Liver (tissue), 3 donors: ENCODE measurements at regions not wholly inside any gene's neighbourhood (a gene's known extent, or its start where the extent isn't known, plus 50 kb on each side); places are given as distances from the start of the nearest gene placed in this dataset.

ENCODE experiments used
- CTCF ChIP-seq: fragments of 150-350 bp; IDR thresholded peaks from 2 replicates; pipeline ENCODE4 v1.5.1; 2017; ENCODE audit warnings: improper control_type of control experiment, low read depth, low read length; ENCODE audit not compliant: missing input control
- HNF4A ChIP-seq, 2 donors: conservative IDR thresholded peaks; 2 replicates each; pipeline ENCODE4 v1.6.1; 2016; ENCODE audit warnings: antibody characterized with exemption in 2 of 2, mild to moderate bottlenecking in 2 of 2
- HNF4G ChIP-seq: IDR thresholded peaks from 2 replicates; pipeline ENCODE4 v1.6.1; 2016; ENCODE audit warnings: antibody characterized with exemption
- JUND ChIP-seq, 2 donors: IDR thresholded peaks; 2 replicates each; pipeline ENCODE4 v1.6.1; 2016; ENCODE audit warnings: antibody characterized with exemption in 2 of 2
- MAX ChIP-seq: IDR thresholded peaks from 2 replicates; pipeline ENCODE4 v1.6.1; 2016; ENCODE audit warnings: antibody characterized with exemption
- RAD21 ChIP-seq, 2 donors: IDR thresholded peaks; 2 replicates each; pipeline ENCODE4 v1.6.1; 2016; ENCODE audit warnings: antibody characterized with exemption in 2 of 2, mild to moderate bottlenecking in 2 of 2
- RXRA ChIP-seq, 2 donors: IDR thresholded peaks; 2 replicates each; pipeline ENCODE4 v1.6.1; 2017 to 2018; ENCODE audit warnings: antibody characterized with exemption in 2 of 2, mild to moderate bottlenecking in 1 of 2
- donor health status: healthy.
- donor health status: healthy.

GRCh38 chr1:14100444-14100843, 400.5 kb downstream of the PRDM2 start:
- TF ChIP-seq CTCF, result no peak
- TF ChIP-seq RAD21 (IDR thresholded peaks at IDR 0.05), result no peak
- no peak for TF ChIP-seq JUND (IDR thresholded peaks at IDR 0.05)
- TF ChIP-seq MAX, result no peak
- no peak for TF ChIP-seq RXRA (IDR thresholded peaks at IDR 0.05)
- no peak for TF ChIP-seq HNF4A (conservative IDR thresholded peaks at IDR 0.05)
- TF ChIP-seq HNF4G, result no peak
